Activated naive CD8-positive, alpha-beta T cell treated with anti-CD3 and anti-CD28 coated beads, Interleukin-2, amount 10 ng/mL, durations not matched to agents 7 days and 5 days (primary cell): ENCODE measurements at regions not wholly inside any gene's neighbourhood (a gene's known extent, or its start where the extent isn't known, plus 50 kb on each side); places are given as distances from the start of the nearest gene placed in this dataset.
"Not testable (repeated sequence)": the region's sequence is repeated elsewhere in the genome, so short reads cannot be mapped to it uniquely, and the experiment has no call there.

Experiments used
- ATAC-seq: fragments of 150-1000 bp; cut with Tn5 transposase; one replicate; pipeline ENCODE4 v1.10.0; 2021; ENCODE audit warnings: low read depth, moderate library complexity
- POLR2A ChIA-PET: fragments of 350-600 bp; sonication (Branson Sonifier 250); formaldehyde crosslinking; loops from one replicate; lab custom pipeline; 2021; ENCODE audit warnings: antibody characterized with exemption; lab: Charles Lee
- DNase-seq: peaks from one replicate; pipeline ENCODE4 v3.0.0; 2021
- H3K27ac Mint-ChIP-seq: one replicate; pipeline ENCODE4 v1.8.0; 2022; ENCODE audit warnings: mild to moderate bottlenecking, mixed read lengths
- H3K27me3 Mint-ChIP-seq: one replicate; pipeline ENCODE4 v1.8.0; 2022; ENCODE audit warnings: mild to moderate bottlenecking, moderate library complexity, mixed read lengths
- H3K36me3 Mint-ChIP-seq: one replicate; pipeline ENCODE4 v1.8.0; 2021; ENCODE audit warnings: mild to moderate bottlenecking, mixed read lengths
- H3K4me1 Mint-ChIP-seq: one replicate; pipeline ENCODE4 v1.8.0; 2021; ENCODE audit warnings: mixed read lengths
- H3K4me3 Mint-ChIP-seq: one replicate; pipeline ENCODE4 v1.8.0; 2022; ENCODE audit warnings: mild to moderate bottlenecking, moderate library complexity, mixed read lengths
- H3K9me3 Mint-ChIP-seq: one replicate; pipeline ENCODE4 v1.8.0; 2021; ENCODE audit warnings: mixed read lengths

DNA sequence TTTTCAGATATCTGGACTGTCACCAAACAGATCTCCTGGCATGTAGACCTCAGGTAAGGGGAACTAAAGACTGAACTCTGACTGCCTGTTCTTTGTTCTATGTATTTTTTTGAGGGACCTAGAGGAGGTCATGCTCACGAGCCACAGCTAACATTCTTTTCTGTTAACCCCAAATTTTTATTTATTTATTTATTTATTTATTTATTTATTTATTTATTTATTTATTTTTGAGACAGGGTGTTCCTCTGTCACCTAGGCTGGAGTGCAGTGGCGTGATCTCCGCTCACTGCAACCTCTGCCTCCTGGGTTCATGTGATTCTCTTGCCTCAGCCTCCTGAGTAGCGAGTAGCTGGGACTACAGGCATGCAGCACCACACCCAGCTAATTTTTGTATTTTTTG, 562.0 kb downstream of the NLGN4X start:
- POLR2A ChIA-PET, H3K36me3 Mint-ChIP-seq: not testable (repeated sequence)

DNA sequence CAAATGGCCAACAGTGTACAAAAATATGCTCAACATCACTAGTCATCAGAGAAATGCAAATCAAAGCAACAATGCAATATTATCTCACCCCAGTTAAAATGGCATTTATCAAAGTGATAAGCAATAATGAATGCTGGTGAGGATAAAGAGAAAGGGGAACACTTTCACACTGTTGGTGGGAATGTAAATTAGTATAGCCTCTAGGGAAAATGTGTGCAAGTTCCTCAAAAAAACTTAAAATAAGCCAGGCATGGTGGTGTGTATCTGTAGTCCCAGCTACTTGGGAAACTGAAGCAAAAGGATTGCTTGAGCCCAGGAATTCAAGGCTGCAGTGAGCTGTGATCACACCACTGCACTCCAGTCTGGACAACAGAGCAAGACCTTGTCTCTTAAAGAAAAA, 572.1 kb downstream of the NLGN4X start:
- DNase-seq (no peak), ATAC-seq (no peak)
- Mint-ChIP-seq H3K4me3 (no peak overlapping the region), H3K27me3 (no peaks in the 10 kb centered on the region), H3K9me3 (peaks cover 1% of the 10 kb centered on the region), H3K36me3 (no peaks in the 10 kb centered on the region), H3K27ac (no peak overlapping the region), H3K4me1 (no peaks in the 10 kb centered on the region)
- POLR2A ChIA-PET: no interaction called here

More for the DNA sequence above, 562.0 kb downstream of the NLGN4X start:
- not testable (repeated sequence) for ATAC-seq, H3K27me3 Mint-ChIP-seq, DNase-seq, H3K27ac Mint-ChIP-seq, H3K9me3 Mint-ChIP-seq, H3K4me3 Mint-ChIP-seq, H3K4me1 Mint-ChIP-seq

DNA sequence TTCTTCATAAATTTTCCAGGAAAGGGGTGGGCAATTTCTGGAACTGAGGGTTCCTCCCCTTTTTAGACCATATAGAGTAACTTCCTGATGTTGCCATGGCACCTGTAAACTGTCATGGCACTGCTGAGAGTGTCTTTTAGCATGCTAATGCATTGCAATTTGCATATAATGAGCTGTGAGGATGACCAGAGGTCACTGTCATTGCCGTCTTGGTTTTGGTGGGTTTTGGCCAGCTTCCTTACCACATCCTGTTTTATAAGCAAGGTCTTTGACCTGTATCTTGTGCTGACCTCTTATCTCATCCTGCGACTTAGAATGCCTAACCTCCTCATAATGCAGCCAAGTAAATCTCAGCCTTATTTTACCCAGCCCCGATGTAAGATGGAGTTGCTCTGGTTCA, 577.8 kb downstream of the NLGN4X start:
- Mint-ChIP-seq H3K4me3 (no peak overlapping the region), H3K4me1 (no peaks in the 10 kb centered on the region), H3K27me3 (no peaks in the 10 kb centered on the region), H3K36me3 (no peaks in the 10 kb centered on the region), H3K9me3 (peaks cover 2% of the 10 kb centered on the region), H3K27ac (no peak overlapping the region)
- DNase-seq: no peak
- ATAC-seq: no peak
- POLR2A ChIA-PET: no interaction called here

DNA sequence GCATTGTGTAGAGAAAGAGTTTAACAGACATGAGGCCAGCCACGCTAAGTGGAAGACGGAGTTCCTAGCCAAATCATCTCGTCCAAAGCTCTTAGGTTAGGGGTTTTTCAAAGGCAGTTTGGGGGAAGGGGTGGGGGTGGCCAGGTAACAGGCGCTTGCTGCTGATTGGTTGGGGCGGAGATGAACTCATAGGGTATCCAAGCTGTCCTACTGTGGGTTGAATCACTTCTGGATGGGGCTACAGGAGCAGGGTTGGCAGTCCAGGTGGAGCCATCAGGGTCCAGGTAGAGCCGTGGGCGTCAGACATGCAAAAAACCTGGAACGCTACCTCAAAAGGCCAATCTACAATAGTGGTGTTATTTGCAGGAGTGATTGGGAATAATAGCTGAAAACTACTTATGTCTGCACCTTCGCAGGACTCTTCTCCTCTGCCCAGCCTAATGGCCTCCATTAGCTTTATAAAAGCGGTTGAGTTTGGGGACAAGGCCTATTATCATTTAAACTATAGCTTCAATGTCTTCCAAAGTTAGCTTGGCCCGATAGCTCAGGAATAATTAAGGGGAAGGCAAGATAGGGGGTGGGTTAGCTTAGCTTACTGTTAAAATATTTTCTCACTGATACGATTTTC, 579.6 kb downstream of the NLGN4X start:
- H3K4me1 Mint-ChIP-seq: no peaks in the 10 kb centered on the region
- DNase-seq (no peak), ATAC-seq (no peak)
- peaks cover 4% of the 10 kb centered on the region for H3K9me3 Mint-ChIP-seq
- no peak overlapping the region for H3K4me3 Mint-ChIP-seq
- H3K27ac Mint-ChIP-seq: no peak overlapping the region
- H3K36me3 Mint-ChIP-seq: no peaks in the 10 kb centered on the region
- POLR2A ChIA-PET: no interaction called here
- no peaks in the 10 kb centered on the region for H3K27me3 Mint-ChIP-seq

DNA sequence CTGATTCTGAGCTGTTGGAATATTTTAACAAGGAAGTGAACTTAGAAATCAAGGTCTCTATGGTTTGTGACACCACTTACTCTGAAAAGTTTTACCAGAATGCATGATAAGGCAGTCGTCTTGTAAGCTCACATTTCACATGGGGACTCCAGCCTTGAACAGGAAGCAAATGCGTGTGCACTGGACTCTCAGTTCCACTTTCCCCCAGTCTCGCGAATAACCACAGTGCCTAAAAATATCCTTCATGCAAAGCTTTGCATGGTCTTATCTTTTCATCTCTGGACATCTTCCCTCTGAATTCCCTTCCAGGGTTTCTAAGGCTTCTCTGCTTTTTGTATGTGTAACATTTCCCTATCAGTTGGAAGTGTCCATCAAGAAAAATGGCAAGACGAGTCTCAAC, 581.8 kb downstream of the NLGN4X start:
- no peak for DNase-seq
- ATAC-seq: no peak
- Mint-ChIP-seq H3K4me3 (no peak overlapping the region), H3K9me3 (peaks cover 4% of the 10 kb centered on the region), H3K27ac (no peak overlapping the region), H3K36me3 (no peaks in the 10 kb centered on the region), H3K27me3 (no peaks in the 10 kb centered on the region), H3K4me1 (no peaks in the 10 kb centered on the region)
- POLR2A ChIA-PET: no interaction called here

DNA sequence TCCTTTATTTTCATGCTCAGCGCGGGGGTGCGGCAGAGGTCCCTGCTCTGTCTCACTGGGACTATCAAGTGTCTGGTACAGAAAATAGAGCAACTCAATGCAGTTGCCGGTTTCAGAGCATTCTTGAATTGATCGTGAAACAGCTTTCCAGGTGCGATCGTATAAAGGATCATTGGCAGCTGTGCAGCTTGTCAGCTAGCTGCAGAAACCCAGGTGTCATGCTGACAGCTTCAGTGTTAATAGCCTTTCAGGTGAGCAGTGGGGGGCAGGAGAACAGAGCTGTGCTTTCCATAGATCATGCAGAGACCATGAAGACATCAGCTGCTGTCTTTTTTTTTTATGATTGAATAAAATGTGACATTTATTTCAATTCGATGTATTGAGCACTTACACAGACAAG, 583.9 kb downstream of the NLGN4X start:
- no peaks in the 10 kb centered on the region for H3K4me1 Mint-ChIP-seq
- DNase-seq (no peak), ATAC-seq (no peak)
- no peak overlapping the region for H3K27ac Mint-ChIP-seq
- POLR2A ChIA-PET: no interaction called here
- H3K36me3 Mint-ChIP-seq: no peaks in the 10 kb centered on the region
- H3K9me3 Mint-ChIP-seq: peaks cover 4% of the 10 kb centered on the region
- H3K27me3 Mint-ChIP-seq: no peaks in the 10 kb centered on the region
- H3K4me3 Mint-ChIP-seq: no peak overlapping the region

DNA sequence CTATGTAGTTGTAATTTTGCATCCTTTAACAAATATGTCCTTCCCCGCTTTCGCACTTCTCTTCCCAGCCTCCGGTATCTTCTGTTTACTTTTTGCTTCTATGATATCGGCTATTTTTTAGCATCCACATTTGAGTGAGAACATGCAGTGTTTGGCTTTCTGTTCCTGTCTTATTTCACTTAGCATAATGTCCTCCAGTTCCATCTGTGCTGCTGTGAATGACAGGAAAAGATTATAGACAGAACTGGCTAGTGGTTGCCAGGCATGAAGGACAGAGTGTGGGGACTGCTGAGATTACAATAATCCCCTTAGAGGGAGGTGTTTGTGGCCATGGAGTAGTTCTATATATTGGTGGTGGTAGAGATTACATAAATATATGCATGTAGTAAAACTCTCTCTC, 588.6 kb downstream of the NLGN4X start:
- no peaks in the 10 kb centered on the region for H3K36me3 Mint-ChIP-seq
- POLR2A ChIA-PET: no interaction called here

DNA sequence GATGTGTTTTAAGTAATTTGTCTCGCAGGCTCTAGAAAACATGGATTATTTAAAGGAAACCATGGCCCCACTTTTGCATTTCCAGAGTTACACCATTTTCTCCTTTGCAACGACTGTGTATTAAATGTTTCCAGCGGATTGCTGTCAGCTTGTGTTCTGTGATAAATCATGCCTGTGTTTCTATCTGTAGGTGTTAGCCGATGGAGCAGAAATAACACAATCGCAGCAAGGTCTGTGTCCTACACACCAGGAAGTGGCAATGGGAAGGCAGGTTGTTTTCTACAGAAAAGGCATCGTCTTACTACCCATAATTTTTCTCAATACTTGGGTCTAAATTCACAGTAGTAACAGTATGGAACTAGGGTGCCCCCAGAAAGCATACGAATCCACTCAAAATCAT, 590.1 kb downstream of the NLGN4X start:
- POLR2A ChIA-PET: no interaction called here
- H3K27ac Mint-ChIP-seq: no peak overlapping the region
- no peak overlapping the region for H3K4me3 Mint-ChIP-seq
- no peaks in the 10 kb centered on the region for H3K4me1 Mint-ChIP-seq
- DNase-seq (no peak), ATAC-seq (no peak)
- no peaks in the 10 kb centered on the region for H3K36me3 Mint-ChIP-seq
- peaks cover 1% of the 10 kb centered on the region for H3K9me3 Mint-ChIP-seq
- no peaks in the 10 kb centered on the region for H3K27me3 Mint-ChIP-seq

More for the DNA sequence above, 588.6 kb downstream of the NLGN4X start:
- no peak overlapping the region for H3K27ac Mint-ChIP-seq
- H3K4me1 Mint-ChIP-seq: no peaks in the 10 kb centered on the region
- ATAC-seq (no peak), DNase-seq (no peak)
- H3K4me3 Mint-ChIP-seq: no peak overlapping the region
- H3K9me3 Mint-ChIP-seq: peaks cover 1% of the 10 kb centered on the region
- H3K27me3 Mint-ChIP-seq: no peaks in the 10 kb centered on the region

DNA sequence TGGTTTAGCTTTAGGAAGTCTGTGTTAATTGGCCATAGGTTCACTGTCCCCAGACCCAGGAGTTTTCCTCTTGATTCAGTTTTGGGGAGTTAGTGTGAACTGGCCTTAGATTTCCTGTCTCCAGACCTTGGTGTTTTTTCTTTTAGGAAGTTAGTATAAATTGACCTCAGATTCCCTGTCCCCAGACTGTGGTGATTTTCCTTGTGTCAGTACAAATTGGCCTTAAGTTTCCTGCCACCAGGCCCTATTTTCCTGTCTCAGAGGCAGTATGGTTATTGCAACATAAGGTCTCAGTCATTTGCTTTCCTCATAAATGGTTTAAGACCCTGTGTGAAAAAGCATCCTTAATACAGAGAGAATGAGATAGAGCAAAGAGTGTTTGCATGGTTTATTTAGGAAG, 595.8 kb downstream of the NLGN4X start:
- Mint-ChIP-seq H3K4me1 (no peaks in the 10 kb centered on the region), H3K4me3 (no peak overlapping the region), H3K27me3 (no peaks in the 10 kb centered on the region), H3K27ac (no peak overlapping the region), H3K36me3 (no peaks in the 10 kb centered on the region), H3K9me3 (peaks cover 3% of the 10 kb centered on the region)
- POLR2A ChIA-PET: no interaction called here
- ATAC-seq: no peak
- DNase-seq: no peak

DNA sequence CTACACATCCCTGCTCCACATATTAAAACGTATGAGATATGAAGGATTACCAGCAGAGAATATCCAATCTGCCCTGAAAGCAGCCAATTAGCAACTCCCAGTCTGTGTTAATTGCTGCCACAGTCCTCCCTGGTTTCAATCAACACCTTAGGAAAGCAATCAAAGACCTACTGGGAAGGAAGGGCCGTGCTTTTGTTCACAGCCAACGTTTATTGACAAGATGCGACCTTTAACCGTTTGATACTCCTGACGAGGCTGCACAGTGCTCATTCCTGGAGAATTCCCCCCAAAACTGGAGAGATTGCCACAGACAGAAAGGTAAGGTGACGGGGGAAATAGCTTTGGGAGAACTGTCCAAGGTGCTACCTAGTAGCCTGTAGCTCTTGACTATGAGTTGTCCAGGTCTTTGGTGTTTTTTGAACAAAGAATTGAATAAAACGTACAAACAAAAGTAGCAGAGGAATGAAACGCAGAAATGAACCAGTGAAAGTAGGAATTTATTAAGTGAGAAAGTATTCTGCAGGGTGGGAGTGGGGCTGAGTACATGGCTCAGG, 596.5 kb downstream of the NLGN4X start:
- H3K27ac Mint-ChIP-seq: no peak overlapping the region
- H3K4me3 Mint-ChIP-seq: no peak overlapping the region
- DNase-seq: no peak
- H3K36me3 Mint-ChIP-seq: no peaks in the 10 kb centered on the region
- no peak for ATAC-seq
- POLR2A ChIA-PET: no interaction called here
- H3K9me3 Mint-ChIP-seq: peaks cover 3% of the 10 kb centered on the region
- H3K4me1 Mint-ChIP-seq: no peaks in the 10 kb centered on the region
- H3K27me3 Mint-ChIP-seq: no peaks in the 10 kb centered on the region

DNA sequence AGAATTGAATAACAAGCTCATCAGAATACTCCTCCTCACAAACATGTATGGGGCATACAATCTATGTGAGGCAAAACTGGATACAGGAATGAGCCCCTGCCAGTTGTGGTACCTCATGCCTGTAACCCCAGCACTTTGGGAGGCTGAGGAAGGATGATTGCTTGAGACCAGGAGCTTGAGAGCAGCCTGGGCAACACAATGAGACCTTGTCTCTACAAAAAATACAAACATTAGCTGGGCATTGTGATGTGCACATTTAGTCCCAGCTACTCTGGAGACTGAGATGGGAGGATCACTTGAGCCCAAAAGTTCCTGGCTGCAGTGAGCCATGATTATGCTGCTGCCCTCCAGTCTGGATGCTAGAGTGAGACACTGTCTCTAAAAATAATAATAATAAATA, 611.0 kb downstream of the NLGN4X start:
- POLR2A ChIA-PET: no interaction called here
- no peak for ATAC-seq
- DNase-seq: no peak
- H3K36me3 Mint-ChIP-seq: no peaks in the 10 kb centered on the region
- H3K27me3 Mint-ChIP-seq: no peaks in the 10 kb centered on the region
- no peaks in the 10 kb centered on the region for H3K9me3 Mint-ChIP-seq
- no peak overlapping the region for H3K27ac Mint-ChIP-seq
- no peak overlapping the region for H3K4me3 Mint-ChIP-seq
- H3K4me1 Mint-ChIP-seq: no peaks in the 10 kb centered on the region

DNA sequence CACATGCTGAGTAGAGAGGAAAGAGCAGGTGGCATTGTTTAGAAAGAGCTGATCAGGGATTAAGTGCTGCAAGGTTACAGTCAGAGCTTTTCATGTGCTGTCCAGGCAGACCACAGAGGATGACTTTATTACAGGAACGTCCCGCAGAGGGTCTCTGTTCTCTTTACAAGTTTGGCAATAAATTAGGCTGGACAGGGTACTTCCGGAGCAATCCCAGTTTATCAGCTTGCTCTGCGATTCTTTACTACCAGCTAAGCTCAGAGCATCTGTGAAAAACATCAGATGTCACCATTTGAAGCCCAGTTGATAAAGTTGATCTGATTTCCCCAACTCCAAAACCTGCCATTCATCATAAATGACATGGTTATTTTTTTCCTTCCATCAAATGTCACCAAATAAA, 633.1 kb downstream of the NLGN4X start:
- Mint-ChIP-seq H3K4me3 (no peak overlapping the region), H3K27me3 (no peaks in the 10 kb centered on the region), H3K27ac (no peak overlapping the region), H3K36me3 (no peaks in the 10 kb centered on the region), H3K9me3 (no peaks in the 10 kb centered on the region), H3K4me1 (no peaks in the 10 kb centered on the region)
- ATAC-seq: no peak
- POLR2A ChIA-PET: no interaction called here
- DNase-seq: no peak

DNA sequence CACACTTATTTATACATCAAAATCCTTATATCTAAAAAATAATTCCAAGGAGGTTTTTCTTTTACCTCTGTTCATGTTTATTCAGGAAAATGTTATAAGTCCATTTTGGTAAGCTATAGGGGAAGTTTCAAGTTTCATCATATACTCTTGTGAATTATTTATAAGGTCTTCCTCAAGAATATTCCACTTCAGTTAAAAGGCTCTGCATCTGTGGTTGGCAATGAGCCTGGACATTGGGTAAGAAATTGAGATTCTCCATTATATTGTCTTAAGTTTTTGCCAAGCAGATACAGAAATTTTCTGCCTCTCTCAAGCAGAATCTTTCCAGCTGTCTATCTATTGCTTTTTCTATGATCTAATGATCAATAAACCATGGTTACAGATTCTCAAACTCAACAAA, 641.9 kb downstream of the NLGN4X start:
- Mint-ChIP-seq H3K27me3 (no peaks in the 10 kb centered on the region), H3K27ac (no peak overlapping the region), H3K36me3 (no peaks in the 10 kb centered on the region), H3K4me1 (no peaks in the 10 kb centered on the region), H3K9me3 (no peaks in the 10 kb centered on the region), H3K4me3 (no peak overlapping the region)
- ATAC-seq (no peak), DNase-seq (no peak)
- POLR2A ChIA-PET: no interaction called here

DNA sequence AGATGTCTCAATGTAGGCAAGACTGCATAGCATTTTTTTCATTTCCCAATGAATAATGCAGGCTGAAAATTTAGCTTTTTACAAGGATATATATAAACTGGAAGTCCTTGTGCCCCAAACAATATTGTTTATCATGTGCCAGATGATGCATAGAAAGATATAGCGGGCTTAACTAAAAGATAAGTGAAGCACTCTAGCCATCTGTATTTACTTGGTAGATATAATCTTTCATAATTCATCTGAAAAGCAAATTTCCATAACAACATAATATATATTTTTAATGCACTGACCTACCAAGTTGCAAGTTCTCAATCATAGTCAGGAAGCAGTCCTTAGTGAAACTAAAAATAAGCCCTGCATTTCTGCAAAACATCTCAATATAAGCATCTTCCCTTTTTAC, 653.3 kb downstream of the NLGN4X start:
- ATAC-seq (no peak), DNase-seq (no peak)
- H3K4me1 Mint-ChIP-seq: no peaks in the 10 kb centered on the region
- no peaks in the 10 kb centered on the region for H3K27me3 Mint-ChIP-seq
- POLR2A ChIA-PET: no interaction called here
- no peaks in the 10 kb centered on the region for H3K9me3 Mint-ChIP-seq
- H3K4me3 Mint-ChIP-seq: no peak overlapping the region
- no peak overlapping the region for H3K27ac Mint-ChIP-seq
- H3K36me3 Mint-ChIP-seq: no peaks in the 10 kb centered on the region

DNA sequence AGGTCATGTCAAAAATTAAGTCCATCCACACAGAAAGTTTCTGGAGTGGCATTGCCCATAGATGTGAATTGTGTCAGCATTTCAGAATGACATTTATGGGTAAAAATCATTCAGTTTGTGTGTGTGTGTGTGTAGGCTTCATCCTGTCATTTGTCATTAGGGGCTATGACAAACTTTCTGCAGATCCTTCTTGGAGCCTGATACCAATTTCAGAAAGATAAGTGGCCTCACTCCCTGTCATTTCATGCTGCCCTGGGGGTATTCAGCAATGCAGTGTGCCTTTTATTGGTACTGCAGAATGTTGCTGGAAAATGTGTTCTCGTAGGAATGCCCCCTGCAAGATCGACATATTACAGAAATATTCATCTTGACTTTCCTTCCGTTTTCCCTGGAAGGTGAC, 659.7 kb downstream of the NLGN4X start:
- no peaks in the 10 kb centered on the region for H3K4me1 Mint-ChIP-seq
- H3K4me3 Mint-ChIP-seq: no peak overlapping the region
- no peaks in the 10 kb centered on the region for H3K9me3 Mint-ChIP-seq
- POLR2A ChIA-PET: no interaction called here
- no peak for ATAC-seq
- DNase-seq: no peak
- no peaks in the 10 kb centered on the region for H3K36me3 Mint-ChIP-seq
- H3K27me3 Mint-ChIP-seq: no peaks in the 10 kb centered on the region
- no peak overlapping the region for H3K27ac Mint-ChIP-seq
